Breast epithelium (tissue), 3 donors: ENCODE measurements at regions not wholly inside any gene's neighbourhood (a gene's known extent, or its start where the extent isn't known, plus 50 kb on each side); places are given as distances from the start of the nearest gene placed in this dataset.

ENCODE experiments used
- POLR2A ChIP-seq: fragments of 450-650 bp; IDR thresholded peaks from one replicate; pipeline ENCODE4 v1.6.1; 2016; ENCODE audit warnings: antibody characterized with exemption, mild to moderate bottlenecking, moderate library complexity
- POLR2AphosphoS5 ChIP-seq, 3 donors: sonication (generic); formaldehyde crosslinking; IDR thresholded peaks; one replicate each; pipeline ENCODE4 v1.6.1; 2017; ENCODE audit warnings: antibody characterized with exemption in 3 of 3
- TF ChIP-seq, protein P1 (sequence below), 3 donors: fragments of 450-650 bp; IDR thresholded peaks; one replicate each; pipeline ENCODE4 v1.5.1; 2016 to 2017; ENCODE audit warnings: antibody characterized with exemption in 3 of 3, mild to moderate bottlenecking in 3 of 3, moderate library complexity in 3 of 3

DNA sequence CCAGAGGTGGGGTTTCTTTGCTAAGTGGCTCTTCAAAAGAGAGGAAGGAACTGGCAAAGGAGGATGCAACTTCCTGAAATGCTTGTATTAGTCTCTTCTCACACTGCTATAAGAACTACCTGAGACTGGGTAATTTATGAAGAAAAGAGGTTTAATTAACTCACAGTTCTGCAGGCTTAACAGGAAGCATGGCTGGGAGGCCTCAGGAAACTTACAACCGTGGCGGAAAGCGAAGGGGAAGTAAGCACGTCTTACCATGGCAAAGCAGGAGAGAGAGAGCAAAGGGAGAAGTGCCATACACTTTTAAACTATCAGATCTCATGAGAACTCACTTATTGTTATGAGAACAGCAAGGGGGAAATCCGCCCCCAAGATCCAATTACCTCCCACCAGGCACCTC, 505.7 kb downstream of the ZNF674 start:
- TF ChIP-seq, protein P1, sequence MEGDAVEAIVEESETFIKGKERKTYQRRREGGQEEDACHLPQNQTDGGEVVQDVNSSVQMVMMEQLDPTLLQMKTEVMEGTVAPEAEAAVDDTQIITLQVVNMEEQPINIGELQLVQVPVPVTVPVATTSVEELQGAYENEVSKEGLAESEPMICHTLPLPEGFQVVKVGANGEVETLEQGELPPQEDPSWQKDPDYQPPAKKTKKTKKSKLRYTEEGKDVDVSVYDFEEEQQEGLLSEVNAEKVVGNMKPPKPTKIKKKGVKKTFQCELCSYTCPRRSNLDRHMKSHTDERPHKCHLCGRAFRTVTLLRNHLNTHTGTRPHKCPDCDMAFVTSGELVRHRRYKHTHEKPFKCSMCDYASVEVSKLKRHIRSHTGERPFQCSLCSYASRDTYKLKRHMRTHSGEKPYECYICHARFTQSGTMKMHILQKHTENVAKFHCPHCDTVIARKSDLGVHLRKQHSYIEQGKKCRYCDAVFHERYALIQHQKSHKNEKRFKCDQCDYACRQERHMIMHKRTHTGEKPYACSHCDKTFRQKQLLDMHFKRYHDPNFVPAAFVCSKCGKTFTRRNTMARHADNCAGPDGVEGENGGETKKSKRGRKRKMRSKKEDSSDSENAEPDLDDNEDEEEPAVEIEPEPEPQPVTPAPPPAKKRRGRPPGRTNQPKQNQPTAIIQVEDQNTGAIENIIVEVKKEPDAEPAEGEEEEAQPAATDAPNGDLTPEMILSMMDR (IDR thresholded peaks at IDR 0.05), result no peak
- no peak for TF ChIP-seq POLR2A
- no peak for TF ChIP-seq POLR2AphosphoS5 (IDR thresholded peaks at IDR 0.05)
